MM.1S (cell line): ENCODE measurements at regions not wholly inside any gene's neighbourhood (a gene's known extent, or its start where the extent isn't known, plus 50 kb on each side); places are given as distances from the start of the nearest gene placed in this dataset.

Source experiments
- DNase-seq: peaks from one replicate; pipeline ENCODE4 v3.0.0-alpha.2; 2015
- H2AFZ ChIP-seq: fragments of 300-600 bp; sonication (generic); 2 replicates; pipeline ENCODE4 v1.6.0; 2016; ENCODE audit warnings: antibody characterized with exemption, low read length
- H3F3A ChIP-seq: fragments of 300-600 bp; sonication (generic); 2 replicates; pipeline ENCODE4 v1.6.1; 2016; ENCODE audit warnings: mild to moderate bottlenecking, antibody characterized with exemption, low read length, moderate library complexity, mixed read lengths; ENCODE audit not compliant: insufficient read depth
- H3K27ac ChIP-seq: fragments of 300-600 bp; sonication (generic); 2 replicates; pipeline ENCODE4 v1.5.1; 2016; ENCODE audit warnings: mild to moderate bottlenecking, low read length
- H3K27me3 ChIP-seq: fragments of 300-600 bp; sonication (generic); replicated peaks from 2 replicates; pipeline ENCODE4 v1.6.0; 2016; ENCODE audit warnings: low read length; ENCODE audit not compliant: insufficient read depth
- H3K36me3 ChIP-seq: fragments of 300-600 bp; sonication (generic); replicated peaks from 2 replicates; pipeline ENCODE4 v1.6.1; 2016; ENCODE audit warnings: mild to moderate bottlenecking, low read length, mixed read lengths; ENCODE audit not compliant: insufficient read depth
- H3K4me1 ChIP-seq: fragments of 300-600 bp; sonication (generic); 2 replicates; pipeline ENCODE4 v1.6.1; 2016; ENCODE audit warnings: low read length, mixed read lengths
- H3K4me2 ChIP-seq: fragments of 300-600 bp; sonication (generic); 2 replicates; pipeline ENCODE4 v1.6.0; 2016; ENCODE audit warnings: low read depth, low read length
- H3K4me3 ChIP-seq: fragments of 300-600 bp; sonication (generic); 2 replicates; pipeline ENCODE4 v1.5.1; 2016; ENCODE audit warnings: low read length, mixed read lengths
- H3K79me2 ChIP-seq: fragments of 300-600 bp; sonication (generic); 2 replicates; pipeline ENCODE4 v1.6.1; 2016; ENCODE audit warnings: mixed run types, low read length, mixed read lengths
- H3K9ac ChIP-seq: fragments of 300-600 bp; sonication (generic); 2 replicates; pipeline ENCODE4 v1.6.1; 2016; ENCODE audit warnings: low read length, mixed read lengths
- H3K9me2 ChIP-seq: fragments of 300-600 bp; sonication (generic); replicated peaks from 2 replicates; pipeline ENCODE4 v1.6.1; 2016; ENCODE audit warnings: mild to moderate bottlenecking, low read length, mixed read lengths; ENCODE audit not compliant: insufficient read depth
- H3K9me3 ChIP-seq: fragments of 300-600 bp; sonication (generic); replicated peaks from 2 replicates; pipeline ENCODE4 v1.6.1; 2016; ENCODE audit warnings: mild to moderate bottlenecking, low read length, mixed read lengths; ENCODE audit not compliant: insufficient read depth
- H4K20me1 ChIP-seq: fragments of 300-600 bp; sonication (generic); 2 replicates; pipeline ENCODE4 v1.6.1; 2016; ENCODE audit warnings: mild to moderate bottlenecking, low read length, moderate library complexity, mixed read lengths; ENCODE audit not compliant: insufficient read depth
- CTCF ChIP-seq: fragments of 300-600 bp; sonication (generic); IDR thresholded peaks from 2 replicates; pipeline ENCODE4 v1.5.1; 2016; ENCODE audit warnings: antibody characterized with exemption, low read length, mixed read lengths
- EZH2 ChIP-seq: fragments of 300-600 bp; sonication (generic); optimal IDR thresholded peaks from 2 replicates; pipeline ENCODE3; 2017; ENCODE audit warnings: low read depth, mild to moderate bottlenecking, antibody characterized with exemption, low read length, mixed read lengths
- EZH2phosphoT487 ChIP-seq: fragments of 300-600 bp; sonication (generic); IDR thresholded peaks from 2 replicates; pipeline ENCODE4 v1.6.1; 2018; ENCODE audit warnings: antibody characterized with exemption, low read length

GRCh38 chr5:87190687-87191086 lies 77.0 kb upstream of the RASA1 start:
- Histone ChIP-seq H3K36me3 (no peaks in the 10 kb centered on the region), H3K4me3 (no peak overlapping the region)

GRCh38 chr5:87191645-87192044 lies 76.0 kb upstream of the RASA1 start:
- H3K9me3 ChIP-seq: no peaks in the 10 kb centered on the region
- no peak for DNase-seq
- no peak overlapping the region for H3K4me3 ChIP-seq
- no peaks in the 10 kb centered on the region for H3K36me3 ChIP-seq
- H2AFZ ChIP-seq: no peak overlapping the region
- TF ChIP-seq EZH2phosphoT487 (no peak), CTCF (no peak), EZH2 (no peak)
- H3F3A ChIP-seq: no peaks in the 10 kb centered on the region
- H3K4me2 ChIP-seq: no peak overlapping the region
- H3K9ac ChIP-seq: no peak overlapping the region
- H3K4me1 ChIP-seq: peaks cover 27% of the 10 kb centered on the region
- no peaks in the 10 kb centered on the region for H3K27me3 ChIP-seq
- no peaks in the 10 kb centered on the region for H3K9me2 ChIP-seq
- H3K27ac ChIP-seq: no peak overlapping the region
- H4K20me1 ChIP-seq: no peaks in the 10 kb centered on the region
- H3K79me2 ChIP-seq: no peaks in the 10 kb centered on the region

More at GRCh38 chr5:87190687-87191086, 77.0 kb upstream of the RASA1 start:
- no peaks in the 10 kb centered on the region for H3K9me3 ChIP-seq
- peaks cover 35% of the 10 kb centered on the region for H3K4me1 ChIP-seq
- no peak overlapping the region for H3K4me2 ChIP-seq
- H3K27me3 ChIP-seq: no peaks in the 10 kb centered on the region
- no peak overlapping the region for H3K27ac ChIP-seq
- TF ChIP-seq EZH2phosphoT487 (no peak), EZH2 (no peak), CTCF (no peak)
- H3K9ac ChIP-seq: no peak overlapping the region
- H2AFZ ChIP-seq: no peak overlapping the region
- H3F3A ChIP-seq: peaks cover 9% of the 10 kb centered on the region
- H3K79me2 ChIP-seq: no peaks in the 10 kb centered on the region
- H4K20me1 ChIP-seq: no peaks in the 10 kb centered on the region
- no peaks in the 10 kb centered on the region for H3K9me2 ChIP-seq
- peak; percentile 53 for DNase-seq

GRCh38 chr5:87195104-87195591 lies 72.5 kb upstream of the RASA1 start:
- DNase-seq: no peak
- H3K27me3 ChIP-seq: no peaks in the 10 kb centered on the region
- H2AFZ ChIP-seq: no peak overlapping the region
- no peak overlapping the region for H3K4me3 ChIP-seq
- no peaks in the 10 kb centered on the region for H4K20me1 ChIP-seq
- H3K79me2 ChIP-seq: no peaks in the 10 kb centered on the region
- H3K9me2 ChIP-seq: no peaks in the 10 kb centered on the region
- peaks cover 21% of the 10 kb centered on the region for H3K4me1 ChIP-seq
- TF ChIP-seq EZH2phosphoT487 (no peak), EZH2 (no peak), CTCF (no peak)
- H3K9ac ChIP-seq: no peak overlapping the region
- no peaks in the 10 kb centered on the region for H3K36me3 ChIP-seq
- no peaks in the 10 kb centered on the region for H3F3A ChIP-seq
- no peak overlapping the region for H3K27ac ChIP-seq
- H3K4me2 ChIP-seq: peak overlapping the region; percentile 5; the same call in 1 of the 2 replicates
- H3K9me3 ChIP-seq: no peaks in the 10 kb centered on the region
